GM21529 (cell line): ENCODE measurements at regions not wholly inside any gene's neighbourhood (a gene's known extent, or its start where the extent isn't known, plus 50 kb on each side); places are given as distances from the start of the nearest gene placed in this dataset.
"Not testable (repeated sequence)": the region's sequence is repeated elsewhere in the genome, so short reads cannot be mapped to it uniquely, and the experiment has no call there.

Source experiments
- ATAC-seq: cut with Tn5 transposase; IDR thresholded peaks from one replicate; pipeline ENCODE4 v1.9.1; 2021; ENCODE audit not compliant: unreplicated experiment

DNA sequence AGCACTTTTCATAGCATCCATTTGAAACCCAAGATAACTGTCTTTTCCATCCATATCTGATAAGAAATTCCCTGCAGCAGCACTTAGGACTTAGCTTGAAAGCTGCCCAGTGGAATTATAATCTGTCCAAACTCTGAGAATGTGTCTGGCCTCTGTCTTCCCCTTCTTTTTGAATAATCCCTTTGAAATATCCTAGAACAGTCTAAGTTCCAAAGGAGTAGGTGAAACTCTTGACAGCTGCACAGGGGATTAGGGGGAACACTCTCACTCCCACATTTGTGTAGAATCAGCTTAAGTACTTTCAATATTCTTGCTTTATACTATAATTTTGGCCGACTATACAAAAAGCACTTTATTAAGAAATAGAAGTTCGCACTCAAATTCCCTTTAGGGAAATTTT is 157.7 kb downstream of the PAPSS1 start:
- ATAC-seq: no peak

DNA sequence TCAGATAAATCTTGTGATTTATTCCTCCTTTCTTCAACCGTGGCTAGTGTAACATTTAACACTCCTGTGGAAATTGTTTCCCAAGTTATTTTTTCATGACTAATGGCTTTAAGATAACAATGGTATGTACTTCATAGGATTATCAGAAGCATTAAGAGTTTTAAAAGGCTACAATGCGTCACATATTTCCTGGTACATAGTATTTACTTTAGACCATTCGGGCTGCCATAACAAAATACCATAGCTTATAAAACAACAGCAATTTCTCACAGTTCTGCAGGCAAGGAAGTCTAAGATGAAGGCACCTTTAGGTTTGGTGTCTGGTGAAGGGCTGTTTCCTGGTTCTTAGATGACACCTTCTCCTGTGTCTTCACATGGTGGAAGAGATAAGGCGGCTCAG is 158.6 kb downstream of the PAPSS1 start:
- ATAC-seq: no peak

GRCh38 chr4:107559653-107560052 is 160.4 kb downstream of the PAPSS1 start:
- ATAC-seq: no peak

DNA sequence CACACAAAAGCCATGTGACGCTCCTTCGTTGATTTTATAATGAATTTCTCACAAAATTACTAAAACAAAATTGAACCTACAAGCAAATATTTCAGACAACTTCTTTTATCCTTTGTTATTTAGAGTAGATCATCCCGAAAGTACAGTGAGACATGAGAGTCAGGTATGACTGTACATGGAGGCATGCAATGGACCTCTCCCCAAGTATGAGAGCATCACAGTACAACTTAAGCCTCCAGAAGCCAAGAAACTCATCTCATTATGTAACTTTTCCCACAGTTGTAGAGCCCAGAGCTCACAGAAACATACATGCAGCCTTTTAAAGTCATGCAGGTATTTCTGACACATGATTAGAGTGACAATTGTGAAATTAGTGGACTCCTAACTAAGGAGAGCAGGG is 167.7 kb downstream of the PAPSS1 start:
- no peak for ATAC-seq

DNA sequence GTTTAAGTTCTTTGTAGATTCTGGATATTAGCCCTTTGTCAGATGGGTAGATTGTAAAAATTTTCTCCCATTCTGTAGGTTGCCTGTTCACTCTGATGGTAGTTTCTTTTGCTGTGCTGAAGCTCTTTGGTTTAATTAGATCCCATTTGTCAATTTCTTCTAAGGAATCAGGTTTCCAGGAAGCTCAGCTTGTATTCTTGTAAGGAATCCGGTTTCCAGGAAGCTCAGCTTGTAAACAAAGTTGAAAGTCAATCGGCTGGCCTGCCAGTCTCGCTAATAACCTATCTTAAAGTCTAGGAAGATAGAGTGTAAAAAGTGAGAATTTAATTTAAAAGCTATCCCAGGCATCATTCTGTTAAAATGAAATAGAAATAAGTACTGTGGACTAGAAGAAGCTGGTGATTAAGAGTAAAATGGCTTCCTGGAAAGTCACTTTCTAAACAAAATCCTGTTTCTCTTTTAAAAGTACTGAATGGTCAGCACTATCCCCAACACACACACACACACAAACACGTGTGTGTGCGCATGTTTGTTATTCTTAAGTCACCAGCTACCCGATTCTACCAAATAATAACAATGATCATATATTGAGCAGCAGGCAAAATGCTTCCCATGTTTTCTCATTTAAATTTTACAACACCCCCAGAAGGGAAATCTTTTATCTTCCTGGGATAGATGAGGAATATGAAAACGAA is 171.7 kb downstream of the PAPSS1 start:
- ATAC-seq: no peak

DNA sequence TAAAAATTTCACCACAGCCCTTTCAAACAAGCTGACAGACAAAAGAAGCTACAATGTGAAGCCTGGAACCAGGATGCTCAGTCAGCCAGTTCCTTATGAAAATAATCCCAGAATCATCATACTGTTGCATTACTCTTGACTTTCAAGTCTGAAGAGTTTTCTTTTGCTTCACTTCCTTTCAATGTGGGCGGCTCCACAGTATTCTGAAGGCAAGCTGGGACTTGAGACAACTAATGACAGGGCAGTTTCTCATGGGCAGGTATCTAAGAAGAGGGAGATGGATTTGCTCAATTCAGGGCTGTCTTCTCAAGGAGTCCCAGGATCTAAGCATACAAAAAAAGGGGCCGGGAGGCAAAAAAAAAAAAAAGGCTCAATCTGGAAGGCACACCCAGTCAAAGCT is 173.4 kb downstream of the PAPSS1 start:
- ATAC-seq: no peak

GRCh38 chr4:107541511-107541910 is 178.5 kb downstream of the PAPSS1 start:
- no peak for ATAC-seq

DNA sequence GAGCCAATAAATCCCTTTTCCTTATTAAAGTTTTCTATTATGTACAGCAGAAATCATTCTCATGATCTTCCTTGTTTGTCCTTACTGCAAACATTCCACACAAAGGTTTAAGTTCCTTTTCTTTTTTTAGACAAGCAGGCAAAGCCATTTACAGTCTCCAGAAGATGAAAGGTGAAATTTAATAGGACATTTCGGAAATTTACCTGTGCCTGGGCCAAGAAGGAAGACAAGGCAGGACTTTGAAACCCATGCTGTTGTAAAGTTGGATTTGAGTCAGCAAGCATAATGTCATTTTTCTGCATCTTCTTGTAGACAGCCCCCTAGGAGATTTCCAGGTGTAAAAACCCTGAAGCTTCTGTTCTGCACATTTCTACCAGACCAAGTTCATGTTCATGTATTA is 188.1 kb downstream of the PAPSS1 start:
- ATAC-seq: no peak

DNA sequence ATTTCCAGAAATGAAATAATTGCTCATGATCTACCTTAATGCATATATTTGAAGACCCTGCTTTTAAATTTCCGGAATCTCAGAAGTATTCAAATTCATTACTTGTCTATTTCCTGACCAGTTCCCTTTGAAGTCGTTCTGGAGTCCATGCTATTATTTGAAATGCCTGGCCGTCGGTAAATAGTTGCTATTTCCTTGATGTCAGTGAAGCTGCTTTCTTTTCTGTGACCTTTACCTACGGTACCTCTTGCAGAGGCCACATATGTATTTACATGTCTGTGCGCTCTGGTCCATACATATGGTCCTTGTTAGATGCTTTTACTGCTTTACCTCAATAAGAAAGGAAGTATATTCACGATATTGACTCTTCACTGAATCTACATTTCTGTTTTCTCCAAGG is 199.7 kb downstream of the PAPSS1 start:
- ATAC-seq: no peak

GRCh38 chr4:107519053-107519452 is 201.0 kb downstream of the PAPSS1 start:
- no peak for ATAC-seq

- ATAC-seq: no peak
These were observed 202.0 kb downstream of the PAPSS1 start for GRCh38 chr4:107518076-107518475.

GRCh38 chr4:107512549-107512948 is 207.5 kb downstream of the PAPSS1 start:
- ATAC-seq: no peak

- ATAC-seq: no peak
These were observed 210.4 kb downstream of the PAPSS1 start for GRCh38 chr4:107509615-107510014.

DNA sequence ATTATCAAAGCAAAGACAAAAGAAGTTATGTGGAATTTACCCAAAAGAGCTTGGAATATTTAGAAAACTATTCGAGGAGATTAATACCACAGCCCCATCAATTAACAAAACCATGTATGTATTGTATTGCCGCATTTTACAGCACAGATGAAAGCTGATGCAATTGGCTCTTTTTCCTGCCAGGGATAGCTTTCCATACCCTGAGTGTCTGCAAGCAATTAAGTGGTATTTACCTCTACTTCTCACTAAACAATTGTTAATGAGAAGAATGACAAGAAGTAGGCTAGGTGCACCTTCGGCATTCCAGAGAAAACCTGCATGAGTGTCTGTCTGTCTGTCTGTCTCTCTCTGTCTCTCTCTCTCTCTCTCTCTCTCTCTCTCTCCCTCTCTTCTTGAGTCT is 219.5 kb downstream of the PAPSS1 start:
- ATAC-seq: no peak

DNA sequence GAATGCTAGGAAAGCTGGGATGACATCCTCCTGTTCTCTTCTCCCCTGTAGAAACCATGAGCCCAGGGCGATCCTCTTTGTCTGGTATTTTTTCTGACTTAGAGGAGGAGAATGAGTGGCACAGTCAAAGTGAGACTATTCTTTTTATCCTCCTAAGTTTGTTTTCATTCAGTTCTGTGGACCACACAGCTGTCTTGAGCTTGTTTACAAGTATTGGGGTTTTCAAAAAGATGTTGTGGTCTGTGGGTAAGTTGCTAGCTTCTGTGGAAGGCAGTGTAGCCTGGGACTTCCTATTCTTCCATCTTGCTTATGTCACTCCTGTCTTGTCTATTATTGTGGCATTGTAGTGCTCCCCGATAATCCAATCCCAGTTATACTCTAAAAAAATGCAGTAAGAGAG is 223.0 kb downstream of the PAPSS1 start:
- no peak for ATAC-seq

DNA sequence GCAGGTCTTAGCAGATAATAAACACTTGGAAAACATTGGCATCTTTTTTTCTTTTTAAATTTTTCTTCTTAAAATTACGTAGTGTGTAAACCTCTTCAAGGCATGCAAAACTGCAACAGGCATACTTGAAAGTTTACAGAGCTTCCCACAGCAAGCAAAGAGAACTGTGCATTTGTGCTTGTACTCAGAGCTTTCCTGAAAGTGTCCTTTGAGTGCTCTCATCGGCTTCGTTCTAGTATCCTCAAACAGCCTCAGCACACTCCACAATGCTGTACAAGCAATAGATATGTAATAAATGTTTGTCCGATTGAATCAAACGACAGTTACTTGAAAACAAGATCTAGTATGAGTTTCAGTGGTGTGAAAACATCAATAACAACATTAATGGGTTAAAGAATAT is 227.5 kb downstream of the PAPSS1 start:
- no peak for ATAC-seq

GRCh38 chr4:107490116-107490515 is 229.9 kb downstream of the PAPSS1 start:
- no peak for ATAC-seq

GRCh38 chr4:107483621-107484020 is 236.4 kb downstream of the PAPSS1 start:
- not testable (repeated sequence) for ATAC-seq

DNA sequence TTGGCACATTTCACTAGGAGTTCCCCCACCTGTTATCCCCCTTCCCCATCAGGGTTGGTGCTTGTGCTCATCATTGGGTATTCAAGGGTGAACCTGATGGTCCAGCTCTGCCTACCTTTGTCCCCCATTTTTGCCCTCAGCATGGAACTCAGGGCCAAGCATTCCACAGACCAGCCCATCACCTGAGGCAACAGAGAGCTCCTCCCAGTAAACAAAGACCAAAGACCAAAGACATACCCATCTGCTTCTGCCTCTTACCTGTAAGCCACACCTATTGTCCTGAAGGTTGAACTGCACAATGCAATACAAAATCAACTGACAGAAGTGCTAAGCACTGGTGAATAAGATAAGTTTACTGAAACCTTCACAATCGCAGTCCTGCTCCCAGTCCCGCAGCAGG is 237.5 kb downstream of the PAPSS1 start:
- ATAC-seq: no peak

GRCh38 chr4:107478327-107478980 is 241.6 kb downstream of the PAPSS1 start:
- ATAC-seq: no peak

- ATAC-seq: no peak
These were observed 246.9 kb downstream of the PAPSS1 start for GRCh38 chr4:107473126-107473525.

DNA sequence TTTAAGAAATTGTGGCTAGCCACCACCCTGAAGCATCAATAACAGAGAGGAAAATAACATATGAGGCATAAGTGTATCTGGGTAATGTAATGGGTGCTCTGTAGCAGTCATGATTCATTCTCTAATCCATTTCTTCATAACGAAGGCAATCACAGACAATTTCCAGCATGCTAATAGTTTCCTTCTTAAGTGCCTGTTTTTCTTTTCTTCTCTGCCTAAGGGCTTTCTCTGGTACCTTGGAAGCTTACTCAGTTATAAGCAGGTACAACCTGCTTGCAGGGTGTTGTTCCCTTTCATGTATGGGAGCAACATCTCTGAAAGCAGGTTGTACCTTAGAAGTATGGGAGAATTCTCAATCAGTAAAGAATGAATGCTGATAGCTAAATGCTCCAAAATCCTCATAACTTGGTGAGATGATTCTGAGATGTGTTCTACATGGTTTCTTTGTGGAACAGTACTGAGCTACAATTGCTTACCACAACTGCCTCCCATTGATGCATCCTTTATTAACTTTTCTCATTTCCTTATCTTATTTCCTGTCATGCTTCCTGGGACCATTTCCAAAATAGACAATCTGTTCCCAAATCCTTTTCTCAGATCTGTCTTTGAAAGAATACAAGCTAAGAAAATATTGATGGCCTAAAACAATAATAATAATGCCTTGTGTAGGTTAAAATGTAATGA is 247.6 kb downstream of the PAPSS1 start:
- ATAC-seq: no peak
